Stimulated activated CD4-positive, alpha-beta T cell treated with anti-CD3 and anti-CD28 coated beads, Interleukin-2, amount 100 ng/mL, for 24 hours (primary cell): ENCODE measurements at regions not wholly inside any gene's neighbourhood (a gene's known extent, or its start where the extent isn't known, plus 50 kb on each side); places are given as distances from the start of the nearest gene placed in this dataset.
"Not testable (repeated sequence)": the region's sequence is repeated elsewhere in the genome, so short reads cannot be mapped to it uniquely, and the experiment has no call there.

Experiments
- DNase-seq, 2 donors: peaks; one replicate each; pipeline ENCODE4 v3.0.0-alpha.2; 2020

DNA sequence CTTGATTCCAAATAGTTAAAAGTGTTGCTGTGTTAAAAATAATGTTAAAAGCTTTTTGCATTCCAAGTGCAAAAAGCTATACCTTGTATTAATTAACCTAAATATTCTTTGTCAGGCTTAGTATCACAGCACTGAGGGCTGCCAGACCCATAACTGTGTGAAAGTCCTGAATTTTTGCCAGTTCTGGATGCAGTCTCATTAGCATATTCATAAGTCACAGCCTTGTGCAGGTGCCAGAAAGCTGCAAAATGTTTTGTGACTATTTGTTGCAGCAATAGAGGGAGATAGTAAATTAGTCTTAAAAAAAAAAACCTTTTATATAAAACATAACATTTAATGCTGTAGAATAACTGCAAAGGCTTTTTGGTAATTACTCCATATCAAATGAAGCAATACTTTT is 56.6 kb downstream of the SLITRK1 start:
- DNase-seq = no peak

DNA sequence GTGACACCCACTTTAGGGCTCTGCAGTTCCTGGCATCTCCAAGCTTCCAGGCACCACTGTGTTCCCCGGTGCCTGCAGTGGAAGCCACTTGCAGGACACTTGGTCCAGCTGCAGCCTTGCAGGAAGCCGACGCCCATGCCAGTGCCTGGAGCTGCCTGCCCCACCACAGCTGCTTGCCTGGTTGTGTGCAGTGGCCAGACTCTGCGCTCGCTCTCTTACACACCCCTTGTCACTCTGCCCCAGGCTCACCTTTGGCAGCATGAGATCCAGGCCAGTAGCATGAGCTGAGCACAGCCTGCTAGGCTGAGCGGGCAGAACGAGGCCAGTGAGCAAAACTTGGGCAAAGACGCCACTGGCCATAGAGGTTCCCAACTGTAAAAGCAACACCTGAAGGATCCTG is 57.7 kb downstream of the SLITRK1 start:
- DNase-seq = no peak

DNA sequence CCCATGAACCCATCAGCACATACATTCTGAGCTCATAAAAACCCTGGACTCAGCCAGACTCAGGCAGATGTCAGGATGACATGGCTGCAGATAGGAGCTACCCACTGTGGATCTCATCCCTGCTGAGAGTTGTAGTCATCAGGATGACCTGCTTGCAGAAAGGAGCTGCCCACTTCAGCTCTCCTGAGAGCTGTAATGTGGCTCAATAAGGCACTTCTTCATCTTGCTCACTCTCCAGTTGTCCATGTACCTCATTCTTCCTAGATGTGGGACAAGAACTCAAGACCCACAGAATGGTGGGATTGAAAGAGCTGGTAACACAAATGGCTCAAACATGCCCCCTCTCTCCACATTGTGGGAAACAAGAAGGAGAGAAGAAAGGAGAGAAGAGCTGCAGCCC is 58.2 kb downstream of the SLITRK1 start:
- no peak for DNase-seq

DNA sequence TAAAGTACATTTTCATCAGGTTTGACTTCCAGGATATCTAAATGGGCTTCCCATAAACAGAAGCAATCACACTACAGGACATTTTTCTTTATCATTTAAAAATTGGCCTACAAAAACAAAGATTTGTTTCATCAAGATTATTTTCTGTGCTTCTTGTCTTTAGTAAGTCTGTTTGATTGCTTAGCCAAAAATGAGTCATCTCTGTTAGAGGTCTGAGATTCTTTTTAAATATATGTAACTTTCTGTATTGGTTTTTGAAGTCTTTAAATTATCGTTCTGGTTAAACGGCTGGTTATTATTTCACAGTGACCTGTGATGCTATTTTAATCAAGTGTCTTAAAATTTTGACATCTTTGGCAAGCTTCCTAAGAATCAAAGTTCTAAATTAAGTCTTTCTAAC is 62.7 kb downstream of the SLITRK1 start:
- DNase-seq = no peak

DNA sequence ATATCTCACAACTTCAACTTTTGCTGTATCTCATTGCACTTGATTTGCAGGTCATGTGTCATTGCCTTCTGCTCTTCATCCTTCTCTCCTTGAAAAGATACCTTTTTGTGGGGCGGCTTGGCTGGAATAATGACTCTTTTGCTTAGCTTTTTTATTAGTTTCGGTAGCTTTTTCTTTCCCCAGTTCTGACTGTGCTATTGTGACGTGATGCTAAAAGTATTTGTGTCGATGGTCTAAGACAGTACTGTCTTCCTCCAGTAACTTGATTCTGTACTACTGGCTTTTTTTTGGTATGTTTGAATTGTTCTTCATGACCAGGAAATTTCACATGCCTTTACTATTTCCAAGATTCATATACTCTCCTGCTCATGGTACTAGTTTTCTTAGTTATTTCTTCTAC is 63.1 kb downstream of the SLITRK1 start:
- no peak for DNase-seq

DNA sequence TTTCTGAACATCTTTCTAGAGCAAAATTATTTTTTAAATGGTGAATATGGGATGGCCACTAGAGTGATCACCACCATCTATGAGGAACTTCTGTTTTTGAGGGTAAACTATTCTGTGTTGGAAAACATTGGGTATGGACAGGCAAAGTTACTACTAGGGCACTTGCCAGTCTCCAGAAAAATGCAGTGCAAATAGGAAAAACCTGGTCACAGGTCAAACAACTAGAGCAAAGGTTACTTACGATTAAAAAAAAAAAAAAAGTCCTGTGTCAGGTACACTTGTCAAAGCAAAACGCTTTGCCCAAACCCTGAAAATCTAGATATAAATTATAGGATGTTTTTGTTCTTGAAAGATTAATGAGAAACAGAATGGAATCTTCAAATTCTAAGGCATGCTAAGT is 66.2 kb downstream of the SLITRK1 start:
- DNase-seq = no peak

DNA sequence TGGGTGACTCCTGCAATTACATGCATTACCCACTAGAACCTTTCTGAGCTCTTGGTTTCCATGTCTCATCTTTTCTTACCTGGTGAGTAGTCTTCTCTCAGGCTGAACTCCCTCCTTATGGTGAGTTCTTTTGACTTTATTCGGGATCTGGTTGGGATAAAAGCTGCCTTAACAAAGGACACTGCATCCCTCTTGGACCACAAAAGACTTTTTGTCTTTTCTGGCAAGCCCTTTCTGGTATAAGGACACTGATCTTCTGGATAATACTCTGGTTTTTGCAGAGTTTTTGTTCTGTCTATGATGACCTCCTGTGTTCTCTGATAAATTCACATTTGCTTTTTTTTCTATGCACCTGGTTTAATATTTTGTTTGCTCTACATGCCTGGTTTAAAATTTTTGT is 66.7 kb downstream of the SLITRK1 start:
- DNase-seq = no peak

DNA sequence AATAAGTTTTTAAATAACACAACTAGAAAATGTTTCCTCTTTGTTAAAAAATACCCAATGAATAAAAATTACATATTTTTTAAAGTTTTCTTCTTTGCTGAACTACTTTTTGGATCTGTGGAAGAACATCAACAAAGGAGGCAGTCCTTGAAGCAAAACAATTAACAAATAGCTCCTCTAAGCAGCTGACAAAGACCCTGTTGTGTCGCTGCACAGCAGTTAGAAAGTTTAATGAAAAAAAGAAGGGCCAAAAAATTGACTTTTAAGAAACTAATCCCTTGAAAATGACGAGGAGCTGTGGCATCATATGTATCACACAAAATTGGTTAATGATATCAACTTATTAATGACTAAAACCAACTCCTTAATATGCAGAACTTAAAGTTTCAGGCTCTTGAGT is 72.1 kb downstream of the SLITRK1 start:
- DNase-seq = no peak

DNA sequence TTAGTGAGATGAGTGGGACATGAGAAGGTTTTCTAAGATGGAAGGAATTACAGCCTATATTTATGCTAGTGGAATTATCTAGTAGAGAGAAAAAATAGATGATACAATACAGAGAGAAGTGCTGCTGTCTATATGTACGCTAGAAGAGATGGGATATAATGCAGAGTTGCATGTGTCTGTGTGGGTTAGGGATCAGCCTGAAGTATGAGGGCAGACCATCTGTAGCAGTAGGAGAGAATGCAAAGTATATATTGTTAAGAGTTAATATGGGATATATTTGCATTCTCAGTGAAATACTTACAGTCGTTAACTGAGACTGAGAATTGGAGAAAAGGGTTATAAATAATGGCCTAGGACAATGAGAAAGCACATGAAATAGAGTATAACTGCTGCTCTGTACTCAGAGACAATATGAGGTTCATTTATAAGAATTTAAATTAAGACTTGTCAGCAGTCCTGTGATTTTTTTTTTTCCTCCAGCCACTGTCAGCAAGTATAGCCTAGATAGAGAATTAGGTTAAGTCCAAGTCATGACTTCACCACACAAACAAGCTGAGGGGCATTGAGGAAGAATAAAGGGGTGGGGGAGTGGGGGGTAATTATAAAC is 77.8 kb downstream of the SLITRK1 start:
- DNase-seq = no peak

DNA sequence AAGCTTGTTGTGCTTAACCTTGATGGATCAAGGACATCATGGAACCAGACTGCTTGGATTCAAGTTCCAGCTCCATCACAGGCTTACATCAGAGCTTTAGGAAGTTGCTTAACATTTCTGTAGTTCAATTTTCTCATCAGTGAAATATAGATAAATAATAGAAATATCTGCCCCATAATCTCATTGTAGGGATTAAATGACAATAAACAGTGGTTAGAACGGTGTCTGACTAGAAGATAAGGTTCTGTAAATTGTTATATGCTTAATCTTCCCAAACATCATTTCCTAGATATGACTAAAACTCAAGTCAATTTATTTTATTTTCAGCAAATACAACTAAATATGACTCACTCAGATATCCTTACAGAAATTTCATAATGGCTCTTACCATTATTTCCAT is 83.5 kb downstream of the SLITRK1 start:
- DNase-seq = no peak

DNA sequence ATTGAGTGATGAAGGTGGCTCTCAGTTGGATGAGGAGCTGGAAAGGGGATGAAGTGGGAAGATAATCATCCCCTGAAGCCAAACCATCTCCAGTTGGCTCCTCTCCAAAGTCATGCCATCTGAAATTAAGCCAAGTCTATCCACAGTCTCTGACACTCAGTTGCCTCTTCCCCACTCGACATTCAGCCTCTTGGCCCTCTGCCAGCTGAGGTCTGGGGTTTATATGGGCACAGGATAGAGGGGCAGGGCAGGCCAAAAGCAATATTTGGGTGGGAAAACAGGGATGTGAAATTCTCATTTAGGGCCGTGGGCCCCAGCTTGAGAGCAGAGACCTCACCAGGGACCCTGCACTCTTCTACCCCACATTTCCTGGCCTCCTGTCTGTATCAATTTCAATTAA is 85.9 kb downstream of the SLITRK1 start:
- DNase-seq = no peak

DNA sequence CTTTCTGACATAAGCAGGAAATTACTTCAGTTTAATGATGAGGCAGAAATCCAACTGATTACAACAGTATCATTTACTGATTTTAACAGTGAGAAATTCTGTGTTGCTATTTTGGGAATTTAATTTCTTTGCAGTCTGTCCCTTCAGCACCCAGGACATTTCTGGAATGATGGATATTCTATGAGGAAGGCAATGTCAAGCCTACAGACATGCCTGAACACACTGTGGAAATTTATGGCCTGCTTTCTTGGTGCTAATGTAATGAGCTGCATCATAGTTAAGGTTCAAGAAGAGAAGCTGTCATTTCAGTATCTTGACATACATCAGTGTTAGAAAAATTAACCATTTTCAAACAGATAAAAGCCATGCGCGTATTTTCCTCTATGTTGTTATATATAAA is 87.7 kb downstream of the SLITRK1 start:
- DNase-seq = no peak

DNA sequence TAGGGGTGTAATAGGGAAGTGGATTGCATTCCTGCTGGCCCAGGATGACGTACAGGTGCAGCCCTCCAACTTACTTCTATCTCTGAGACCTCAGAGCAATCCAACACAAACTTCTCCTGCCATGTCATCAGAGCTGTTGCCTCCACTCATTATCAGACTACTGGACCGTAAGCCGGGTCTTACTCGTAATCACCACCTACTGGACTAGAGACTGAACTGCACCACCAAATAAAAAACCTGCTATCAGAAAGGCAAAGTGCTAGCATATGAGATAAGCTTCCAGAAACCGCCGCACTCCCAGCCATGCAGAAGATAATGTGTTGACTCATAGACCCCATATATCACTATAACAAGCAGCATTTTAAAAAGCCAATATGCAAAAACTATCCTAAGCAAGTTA is 102.0 kb downstream of the SLITRK1 start:
- DNase-seq = no peak

DNA sequence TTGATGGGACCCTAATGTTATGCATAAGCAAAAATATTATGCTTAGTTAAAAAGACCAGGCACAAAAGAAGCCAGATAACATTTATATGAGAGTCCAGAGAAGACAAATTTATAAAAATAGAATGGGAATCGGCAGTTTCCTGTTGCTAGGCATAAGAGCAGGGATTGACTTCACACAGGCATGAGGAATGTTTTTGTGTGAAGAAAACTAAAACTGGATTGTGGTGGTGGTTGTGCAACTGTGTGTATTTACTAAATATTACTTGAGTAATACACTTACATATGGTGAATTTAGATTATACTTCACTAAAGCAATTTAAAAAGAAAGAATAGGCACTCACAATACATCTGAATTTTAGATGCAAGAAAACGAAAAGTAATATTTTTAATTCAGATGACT is 108.3 kb downstream of the SLITRK1 start:
- no peak for DNase-seq

DNA sequence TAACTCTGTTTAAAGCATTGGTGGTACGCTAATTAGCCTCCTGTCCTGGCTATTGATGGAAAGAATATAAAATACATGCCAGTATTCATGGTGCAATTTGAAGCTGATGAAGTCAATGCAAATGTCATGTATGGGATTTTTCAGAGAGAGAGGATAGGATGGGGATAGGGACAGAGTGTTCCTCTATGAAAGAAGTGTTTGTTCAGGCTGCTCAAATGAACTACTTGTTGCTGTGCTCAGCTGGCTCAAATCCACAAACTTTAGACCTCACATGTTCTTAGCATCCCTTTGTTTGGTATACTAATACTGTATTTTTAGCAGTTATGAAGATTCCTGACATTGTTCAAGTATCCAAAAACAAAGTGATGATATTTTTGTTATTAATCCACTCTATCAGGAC is 116.5 kb downstream of the SLITRK1 start:
- DNase-seq = no peak

DNA sequence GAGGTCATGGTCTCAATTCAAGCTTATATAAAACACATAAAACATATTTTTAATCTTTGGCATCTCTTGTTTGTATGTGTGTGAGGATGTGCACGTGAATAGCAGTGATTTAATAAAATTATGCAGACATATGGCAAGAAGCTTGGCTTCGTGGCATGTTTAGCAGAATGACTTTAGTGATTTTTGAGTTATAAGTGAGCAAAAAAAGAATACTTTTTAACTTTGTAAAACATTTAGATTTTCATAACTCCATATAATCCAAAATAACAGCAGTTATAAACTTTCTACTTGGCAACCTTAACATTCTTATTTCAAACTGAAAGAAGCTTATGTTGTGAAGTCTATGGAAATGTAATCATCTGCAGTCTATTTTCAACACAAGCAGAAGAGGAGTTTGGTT is 120.6 kb downstream of the SLITRK1 start:
- no peak for DNase-seq

DNA sequence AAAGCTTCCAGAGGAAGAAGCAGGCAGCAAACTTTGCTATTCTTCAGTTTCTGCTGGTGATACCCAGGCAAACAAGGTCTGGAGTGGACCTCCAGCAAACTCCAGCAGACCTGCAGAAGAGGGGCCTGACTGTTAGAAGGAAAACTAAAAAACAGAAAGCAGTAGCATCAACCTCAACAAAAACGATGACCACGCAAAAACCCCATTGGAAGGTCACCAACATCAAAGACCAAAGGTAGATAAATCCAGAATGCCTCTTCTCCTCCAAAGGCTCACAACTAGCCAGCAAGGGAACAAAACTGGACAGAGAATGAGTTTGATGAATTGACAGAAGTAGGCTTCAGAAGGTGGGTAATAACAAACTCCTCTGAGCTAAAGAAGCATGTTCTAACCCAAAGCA is 127.1 kb downstream of the SLITRK1 start:
- not testable (repeated sequence) for DNase-seq

DNA sequence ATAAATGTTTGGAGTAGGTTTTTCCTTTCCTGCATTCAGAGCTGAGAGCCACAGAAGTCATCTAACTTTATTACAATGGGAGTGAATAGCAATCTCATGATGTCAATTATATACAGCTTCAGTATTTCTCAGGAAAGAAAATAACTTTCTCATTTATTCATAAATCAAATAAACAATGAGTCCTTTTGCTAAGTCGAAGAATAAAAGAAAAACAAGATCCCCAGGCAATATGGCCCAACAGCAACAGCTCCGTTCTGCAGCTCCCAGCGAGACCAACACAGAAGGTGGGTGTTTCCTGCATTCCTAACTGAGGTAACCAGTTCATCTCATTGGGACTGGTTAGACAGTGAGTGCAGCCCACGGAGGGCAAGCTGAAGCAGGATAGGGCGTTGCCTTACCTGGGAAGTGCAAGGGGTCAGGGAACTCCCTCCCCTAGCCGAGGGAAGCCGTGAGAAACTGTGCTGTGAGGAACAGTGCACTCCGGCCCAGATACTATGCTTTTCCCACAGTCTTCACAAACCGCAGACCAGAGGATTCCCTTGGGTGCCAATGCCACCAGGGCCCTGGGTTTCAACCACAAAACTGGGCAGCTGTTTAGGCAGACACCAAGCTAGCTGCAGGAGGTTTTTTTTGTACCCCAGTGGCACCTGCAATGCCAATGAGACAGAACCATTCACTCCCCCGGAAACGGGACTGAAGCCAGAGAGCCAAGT is 128.2 kb downstream of the SLITRK1 start:
- no peak for DNase-seq

DNA sequence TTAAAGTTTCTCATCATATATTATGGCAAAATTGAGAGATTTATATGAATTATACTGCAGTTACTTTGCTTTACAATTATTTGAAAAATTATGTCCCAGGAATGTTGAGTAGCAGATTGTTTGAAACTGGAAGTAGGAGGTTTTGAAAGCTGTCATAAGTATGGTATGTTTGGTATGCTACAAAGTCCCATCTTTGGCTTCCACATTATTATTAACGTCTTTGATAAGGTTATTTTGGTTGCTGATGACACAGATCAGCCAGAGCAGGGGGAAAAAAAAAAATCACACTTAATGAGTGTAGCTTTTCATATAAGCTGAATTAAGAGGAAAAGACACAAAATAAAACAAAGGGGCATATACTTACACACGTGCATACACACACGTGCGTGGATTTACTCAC is 130.1 kb downstream of the SLITRK1 start:
- no peak for DNase-seq

DNA sequence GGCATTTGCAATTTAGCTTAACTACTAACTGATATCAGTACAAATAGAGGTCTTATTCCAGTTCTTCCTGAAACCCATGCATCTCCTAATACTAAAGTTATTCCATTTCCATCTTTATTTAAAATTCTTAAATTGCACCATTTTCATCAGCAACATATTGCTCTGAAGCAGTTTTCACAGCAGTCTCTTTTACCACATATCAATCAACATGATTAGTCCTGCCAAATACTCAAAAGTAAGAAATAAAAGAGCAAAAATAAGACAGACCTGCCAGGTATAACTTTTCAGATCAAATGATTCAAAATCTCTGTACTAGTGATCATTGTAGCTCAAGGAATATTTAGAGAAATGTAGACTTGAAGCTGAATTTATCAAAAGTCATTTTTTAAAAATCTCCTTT is 141.7 kb downstream of the SLITRK1 start:
- no peak for DNase-seq

DNA sequence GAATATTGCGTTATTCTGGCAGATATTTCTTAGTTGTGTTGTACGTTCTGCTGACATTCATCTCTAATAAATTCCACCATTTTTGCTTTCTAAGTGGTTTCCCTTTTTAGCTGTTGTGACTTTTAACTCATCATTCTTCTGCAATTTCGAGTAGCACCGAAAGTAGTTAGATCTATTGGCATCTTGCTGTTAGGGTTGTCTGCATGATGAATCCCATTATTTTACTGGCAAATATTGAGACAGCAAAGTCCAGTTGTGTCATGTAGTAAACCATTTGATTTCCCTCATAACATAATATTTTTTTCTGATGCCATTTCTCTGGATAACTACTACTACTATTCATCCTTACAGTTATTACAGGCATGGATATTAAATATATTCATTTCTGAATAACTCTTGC is 143.9 kb downstream of the SLITRK1 start:
- no peak for DNase-seq

DNA sequence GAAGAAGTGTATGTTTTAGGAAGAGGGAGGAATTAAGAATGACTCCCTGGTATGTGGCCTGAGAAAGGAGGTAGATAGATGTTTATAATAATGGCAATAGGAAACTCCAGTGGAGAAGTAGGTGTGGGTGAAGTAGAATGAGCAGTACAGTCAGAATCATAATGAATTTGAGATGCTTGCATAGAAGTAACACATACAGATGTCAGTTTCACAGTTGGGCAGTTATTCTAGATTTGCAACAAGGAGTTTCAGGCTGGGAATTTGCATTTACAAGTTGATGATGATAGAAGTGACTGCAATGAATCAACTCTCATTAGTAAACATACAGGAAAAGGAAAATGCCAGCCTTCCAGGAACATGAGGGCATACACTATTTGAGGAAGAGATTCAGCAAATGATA is 149.0 kb downstream of the SLITRK1 start:
- DNase-seq = no peak

DNA sequence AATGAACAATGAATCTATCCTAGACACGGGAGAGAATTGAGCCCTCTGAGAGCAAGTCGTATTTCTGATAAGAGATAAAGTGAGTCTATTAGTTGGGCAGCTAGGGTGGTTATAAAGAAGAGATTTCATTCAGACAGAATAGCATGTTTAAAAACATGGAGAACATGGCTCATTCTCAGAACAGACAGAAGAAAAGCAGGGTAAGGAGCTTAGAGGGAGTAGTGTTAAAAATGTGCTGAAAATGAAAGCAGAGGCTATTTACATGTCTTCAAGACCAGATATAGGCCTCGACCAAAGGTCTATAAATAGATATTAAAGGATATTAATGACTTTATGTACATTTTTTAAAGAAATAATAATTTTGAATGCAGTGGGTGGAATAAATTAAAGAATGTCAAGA is 149.5 kb downstream of the SLITRK1 start:
- DNase-seq = no peak

DNA sequence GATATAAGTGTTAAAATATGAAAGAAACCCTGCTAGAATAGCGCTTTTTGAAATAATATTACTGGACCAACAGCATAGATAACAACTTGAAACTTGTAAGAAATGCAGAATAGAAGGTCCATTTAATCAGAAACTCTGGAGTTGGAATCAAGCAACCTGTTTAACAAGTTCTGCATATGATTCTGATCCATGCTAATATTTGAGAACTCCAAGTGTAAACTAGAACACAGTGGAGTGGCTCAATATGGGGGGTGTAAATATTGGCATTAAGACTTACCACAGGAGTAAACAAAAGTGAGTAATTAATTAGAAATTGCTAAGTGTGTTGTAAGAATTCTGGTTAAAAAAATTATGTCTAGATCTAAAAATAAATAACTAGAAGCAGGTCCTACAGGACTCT is 151.2 kb downstream of the SLITRK1 start:
- no peak for DNase-seq

DNA sequence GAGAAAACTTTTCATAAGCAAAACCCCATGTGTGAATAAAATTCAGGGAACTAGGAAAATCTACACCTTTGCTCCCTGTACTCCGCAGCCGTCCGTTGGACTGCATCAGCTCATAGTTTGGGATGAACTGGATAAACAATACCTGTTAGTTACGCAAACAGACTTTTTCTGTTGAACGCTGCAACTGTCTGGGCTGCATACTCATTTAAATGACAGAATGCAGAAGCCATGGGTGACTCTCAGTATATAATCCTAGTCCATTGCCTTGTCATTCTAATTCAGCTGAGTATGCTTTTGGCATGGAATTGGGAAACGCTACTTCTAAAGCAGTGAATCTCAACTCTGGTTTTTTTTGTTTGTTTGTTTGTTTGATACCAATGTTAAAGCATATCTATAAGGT is 151.6 kb downstream of the SLITRK1 start:
- no peak for DNase-seq
